IMR-90 (cell line): ENCODE measurements at regions not wholly inside any gene's neighbourhood (a gene's known extent, or its start where the extent isn't known, plus 50 kb on each side); places are given as distances from the start of the nearest gene placed in this dataset.

ENCODE experiments used
- ATAC-seq: fragments of 200-7000 bp; cut with Tn5 transposase; 2 replicates; pipeline ENCODE4 v1.9.1; 2020; ENCODE audit warnings: low read depth, mild to moderate bottlenecking, moderate library complexity
- BruUV-seq: library from RNA; stranded (reverse); fragments of 400-500 nt; replicated peaks from 2 replicates; lab custom pipeline; 2021; lab: Mats Ljungman, UMichigan
- CTCF ChIA-PET: fragments of 300-600 bp; formaldehyde crosslinking; extraction: SDS; loops from one replicate; lab custom pipeline; 2021; ENCODE audit warnings: antibody characterized with exemption; lab: Yijun Ruan, JAX
- POLR2A ChIA-PET: fragments of 300-600 bp; sonication (Branson Sonifier 250); formaldehyde crosslinking; loops from one replicate; lab custom pipeline; 2022; ENCODE audit warnings: antibody characterized with exemption; ENCODE audit not compliant: unreplicated experiment; lab: Charles Lee
- DNase-seq: peaks from one replicate; pipeline ENCODE4 v3.0.0; 2013
- H2AFZ ChIP-seq: replicated peaks from 2 replicates; pipeline ENCODE3; 2013; ENCODE audit warnings: low read length, mild to moderate bottlenecking; ENCODE audit not compliant: poor library complexity
- H2AK5ac ChIP-seq: 2 replicates; pipeline ENCODE4 v1.6.1; 2013; ENCODE audit warnings: low read depth, low read length, inconsistent platforms
- H2AK9ac ChIP-seq: replicated peaks from 2 replicates; pipeline ENCODE3; 2013; ENCODE audit warnings: mild to moderate bottlenecking, low read depth, low read length, moderate library complexity; ENCODE audit not compliant: poor library complexity
- H2BK120ac ChIP-seq: 2 replicates; pipeline ENCODE4 v1.6.1; 2013; ENCODE audit warnings: low read depth, low read length, inconsistent platforms
- H2BK15ac ChIP-seq: 3 replicates; pipeline ENCODE4 v1.6.1; 2013; ENCODE audit warnings: low read depth, low read length, inconsistent platforms
- H2BK20ac ChIP-seq: 2 replicates; pipeline ENCODE4 v1.6.1; 2013; ENCODE audit warnings: low read depth, mild to moderate bottlenecking, inconsistent platforms, low read length, moderate library complexity
- H2BK5ac ChIP-seq: 2 replicates; pipeline ENCODE4 v1.6.1; 2013; ENCODE audit warnings: mild to moderate bottlenecking, low read depth, low read length, inconsistent platforms; ENCODE audit not compliant: poor library complexity, severe bottlenecking
- H3K14ac ChIP-seq: replicated peaks from 2 replicates; pipeline ENCODE4 v1.6.1; 2013; ENCODE audit warnings: low read depth, low read length, inconsistent platforms
- H3K18ac ChIP-seq: 2 replicates; pipeline ENCODE4 v1.6.1; 2013; ENCODE audit warnings: low read depth, low read length, control low read depth
- H3K23ac ChIP-seq: 2 replicates; pipeline ENCODE4 v1.6.1; 2013; ENCODE audit warnings: low read depth, low read length, inconsistent platforms
- H3K27ac ChIP-seq: 2 replicates; pipeline ENCODE4 v1.5.1; 2013; ENCODE audit warnings: mild to moderate bottlenecking, control low read depth, low read length; ENCODE audit not compliant: insufficient read depth
- H3K27me3 ChIP-seq: 2 replicates; pipeline ENCODE4 v1.6.1; 2013; ENCODE audit warnings: low read length; ENCODE audit not compliant: control insufficient read depth, insufficient read depth
- H3K36me3 ChIP-seq: 2 replicates; pipeline ENCODE4 v1.6.1; 2013; ENCODE audit warnings: low read length, mixed read lengths; ENCODE audit not compliant: control insufficient read depth, insufficient read depth
- H3K4ac ChIP-seq: 2 replicates; pipeline ENCODE4 v1.6.1; 2013; ENCODE audit warnings: low read depth, low read length, inconsistent platforms
- H3K4me1 ChIP-seq: 2 replicates; pipeline ENCODE4 v1.6.1; 2013; ENCODE audit warnings: low read length, mixed read lengths; ENCODE audit not compliant: control insufficient read depth, insufficient read depth
- H3K4me2 ChIP-seq: 2 replicates; pipeline ENCODE4 v1.6.1; 2013; ENCODE audit warnings: low read depth, mild to moderate bottlenecking, control low read depth, low read length, moderate library complexity
- H3K4me3 ChIP-seq: 2 replicates; pipeline ENCODE4 v1.5.1; 2013; ENCODE audit warnings: low read depth, mild to moderate bottlenecking, control low read depth, low read length, moderate library complexity; ENCODE audit not compliant: insufficient read depth
- H3K56ac ChIP-seq: 2 replicates; pipeline ENCODE4 v1.6.1; 2013; ENCODE audit warnings: low read length, inconsistent platforms; ENCODE audit not compliant: insufficient read depth; ENCODE audit errors: extremely low read depth
- H3K79me1 ChIP-seq, 2 experiments: 2 replicates each; pipeline ENCODE4 v1.6.1; 2013; ENCODE audit warnings: low read length in 2 of 2, inconsistent platforms in 1 of 2, low read depth in 1 of 2
- H3K9ac ChIP-seq: 2 replicates; pipeline ENCODE4 v1.6.1; 2013; ENCODE audit warnings: low read depth, low read length, control low read depth
- H3K9me1 ChIP-seq: 2 replicates; pipeline ENCODE4 v1.6.1; 2013; ENCODE audit warnings: low read length, inconsistent platforms; ENCODE audit not compliant: insufficient read depth
- H3K9me3 ChIP-seq: 2 replicates; pipeline ENCODE4 v1.6.1; 2013; ENCODE audit warnings: low read length; ENCODE audit not compliant: control insufficient read depth, insufficient read depth
- H4K20me1 ChIP-seq: 2 replicates; pipeline ENCODE4 v1.6.1; 2013; ENCODE audit warnings: low read length, inconsistent platforms; ENCODE audit not compliant: insufficient read depth
- H4K5ac ChIP-seq: 2 replicates; pipeline ENCODE4 v1.6.1; 2013; ENCODE audit warnings: mild to moderate bottlenecking, low read depth, low read length, control low read depth
- H4K8ac ChIP-seq, 2 experiments: 2 replicates each; pipeline ENCODE4 v1.6.1; 2013; ENCODE audit warnings: low read depth in 2 of 2, low read length in 2 of 2, control low read depth in 1 of 2, inconsistent platforms in 1 of 2
- H4K91ac ChIP-seq: 2 replicates; pipeline ENCODE4 v1.6.1; 2013; ENCODE audit warnings: low read depth, low read length, inconsistent platforms; ENCODE audit not compliant: insufficient read depth
- CEBPB ChIP-seq: IDR thresholded peaks from 2 replicates; pipeline ENCODE4 v1.6.1; 2012; ENCODE audit warnings: low read depth, low read length, improper control_type of control experiment
- WGBS, 2 experiments: methylation state at CpG; one replicate each; pipeline versions ENCODE4 v1.1.5 to v1.1.7; 2013; ENCODE audit warnings: missing lambda C conversion rate in 2 of 2; ENCODE audit not compliant: insufficient read length in 1 of 2; ENCODE audit errors: extremely low coverage in 2 of 2; 5-methylcytosine and 5-hydroxymethylcytosine counted together
- dilution Hi-C: fragments of 300-500 bp; cut with HindIII; formaldehyde crosslinking; loops from one replicate; pipeline ENCODE4 v1.14.3; 2018; ENCODE audit warnings: low sequenced_read_pairs; ENCODE audit not compliant: unreplicated experiment
- in situ Hi-C: fragments of 300-500 bp; cut with MboI; formaldehyde crosslinking; loops from 3 replicates; pipeline ENCODE4 v1.14.3; 2019; ENCODE audit warnings: low sequenced_read_pairs, inconsistent platforms, mixed read lengths
- intact Hi-C: fragments of 100-400 bp; cut with micrococcal nuclease; formaldehyde crosslinking; loops from 2 replicates; pipeline ENCODE4 v1.10.0; 2022

GRCh38 chr1:245036102-245036501, 118.7 kb upstream of the KIF26B start:
- Histone ChIP-seq H3K27me3 (no peaks in the 10 kb centered on the region), H4K8ac (no peak overlapping the region), H4K91ac (no peak overlapping the region), H3K14ac (no peak overlapping the region), H3K4me1 (no peaks in the 10 kb centered on the region), H3K9ac (no peak overlapping the region), H2AFZ (no peak overlapping the region), H2BK15ac (no peak overlapping the region), H3K79me1 (no peaks in the 10 kb centered on the region), H2BK120ac (no peak overlapping the region), H3K9me1 (peaks cover under 1% of the 10 kb centered on the region; the same call in 1 of the 2 replicates), H2BK20ac (no peak overlapping the region), H3K56ac (no peak overlapping the region), H3K4me2 (no peak overlapping the region), H2AK5ac (no peak overlapping the region), H3K9me3 (peaks cover 2% of the 10 kb centered on the region; the same call in 1 of the 2 replicates), H4K20me1 (no peaks in the 10 kb centered on the region), H2AK9ac (no peak overlapping the region), H4K5ac (no peak overlapping the region), H3K4me3 (no peak overlapping the region), H3K4ac (no peak overlapping the region), H3K23ac (no peak overlapping the region), H3K27ac (no peak overlapping the region), H3K18ac (no peak overlapping the region), H3K36me3 (no peaks in the 10 kb centered on the region), H2BK5ac (no peak overlapping the region)
- peak; percentile 8 for DNase-seq
- intact Hi-C loops, result no loop called here
- ChIA-PET POLR2A (no interaction called here), CTCF (no interaction called here)
- WGBS, 2 experiments, result no CpG with 5 or more reads among the region's 1 CpG
- no TSS peak for BruUV-seq
- ATAC-seq, result no peak
- dilution Hi-C loops, result no loop called here
- TF ChIP-seq CEBPB, result no peak
- in situ Hi-C loops, result no loop called here
